ENCODE measurements at regions not wholly inside any gene's neighbourhood (a gene's known extent, or its start where the extent isn't known, plus 50 kb on each side); places are given as distances from the start of the nearest gene placed in this dataset.

DNA sequence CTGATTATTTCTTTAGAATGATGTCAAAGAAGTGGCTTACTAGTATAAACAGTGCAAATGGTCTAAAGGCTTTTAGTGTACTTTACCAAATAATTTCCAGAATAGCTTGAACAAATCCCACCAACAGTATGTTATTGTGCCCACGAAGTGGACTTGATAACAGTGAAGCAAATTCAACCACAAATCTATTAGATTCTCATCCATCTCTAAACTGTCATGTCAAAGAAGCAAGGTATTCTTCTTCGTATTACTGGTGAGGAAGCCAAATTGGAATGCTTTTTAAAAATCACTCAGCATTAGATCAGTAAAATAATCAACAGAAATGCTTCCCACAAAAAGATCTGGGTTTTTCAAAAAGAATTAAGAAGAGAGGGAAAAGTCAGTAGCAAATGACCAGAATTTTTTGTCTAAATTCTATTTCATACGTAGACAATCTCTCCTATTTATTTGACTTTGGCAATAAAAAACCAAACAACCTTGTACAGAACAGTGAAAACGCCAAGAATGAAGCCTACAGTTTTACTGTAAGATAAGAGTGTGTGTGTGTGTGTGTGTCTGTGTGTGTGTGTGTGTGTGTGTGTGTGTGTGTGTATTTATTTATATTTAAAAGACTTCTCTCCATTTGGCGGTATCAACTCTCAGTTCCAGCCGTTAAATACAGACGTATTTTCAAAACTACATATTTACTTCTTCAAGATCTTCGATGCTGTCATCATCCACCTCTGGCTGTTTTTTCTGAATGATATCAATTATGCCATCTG is 114.6 kb downstream of the CYB561 start:
- TF ChIP-seq CTCF (IDR thresholded peaks at IDR 0.05) (no peak), POLR2A (IDR thresholded peaks at IDR 0.05) (no peak)
